ENCODE measurements at regions not wholly inside any gene's neighbourhood (a gene's known extent, or its start where the extent isn't known, plus 50 kb on each side); places are given as distances from the start of the nearest gene placed in this dataset.

DNA sequence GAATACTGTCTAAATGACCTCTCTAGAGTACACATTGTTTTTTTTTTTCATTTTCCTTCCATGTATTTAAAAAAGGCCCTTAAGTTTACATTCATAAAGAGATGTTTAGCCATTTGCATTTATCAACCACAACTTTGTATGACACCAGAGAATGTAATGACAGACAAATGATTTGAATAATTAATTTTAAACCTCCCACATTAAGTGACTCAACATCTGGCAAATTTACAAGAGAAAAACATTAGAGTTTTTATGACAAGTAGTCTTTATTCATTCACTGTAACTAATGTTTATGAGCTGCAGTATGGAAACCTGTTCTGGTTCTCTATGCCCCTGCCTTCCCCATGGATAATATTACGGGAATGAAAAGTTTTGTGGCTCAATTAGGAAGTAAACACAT is 1093.8 kb upstream of the CDH9 start:
- H3K27ac ChIP-seq (replicated peaks): no peak overlapping the region
- no peaks in the 10 kb centered on the region for H3K27me3 ChIP-seq (ENCODE audit: insufficient read depth, poor library complexity, severe bottlenecking)
- TF ChIP-seq POLR2AphosphoS5 (IDR thresholded peaks at IDR 0.05; ENCODE audit: low read depth) (no peak), GABPA (IDR thresholded peaks at IDR 0.05; ENCODE audit: low read depth) (no peak), SPI1 (IDR thresholded peaks at IDR 0.05; ENCODE audit: borderline replicate concordance, low read depth) (no peak)
- TF ChIP-seq, protein P1, sequence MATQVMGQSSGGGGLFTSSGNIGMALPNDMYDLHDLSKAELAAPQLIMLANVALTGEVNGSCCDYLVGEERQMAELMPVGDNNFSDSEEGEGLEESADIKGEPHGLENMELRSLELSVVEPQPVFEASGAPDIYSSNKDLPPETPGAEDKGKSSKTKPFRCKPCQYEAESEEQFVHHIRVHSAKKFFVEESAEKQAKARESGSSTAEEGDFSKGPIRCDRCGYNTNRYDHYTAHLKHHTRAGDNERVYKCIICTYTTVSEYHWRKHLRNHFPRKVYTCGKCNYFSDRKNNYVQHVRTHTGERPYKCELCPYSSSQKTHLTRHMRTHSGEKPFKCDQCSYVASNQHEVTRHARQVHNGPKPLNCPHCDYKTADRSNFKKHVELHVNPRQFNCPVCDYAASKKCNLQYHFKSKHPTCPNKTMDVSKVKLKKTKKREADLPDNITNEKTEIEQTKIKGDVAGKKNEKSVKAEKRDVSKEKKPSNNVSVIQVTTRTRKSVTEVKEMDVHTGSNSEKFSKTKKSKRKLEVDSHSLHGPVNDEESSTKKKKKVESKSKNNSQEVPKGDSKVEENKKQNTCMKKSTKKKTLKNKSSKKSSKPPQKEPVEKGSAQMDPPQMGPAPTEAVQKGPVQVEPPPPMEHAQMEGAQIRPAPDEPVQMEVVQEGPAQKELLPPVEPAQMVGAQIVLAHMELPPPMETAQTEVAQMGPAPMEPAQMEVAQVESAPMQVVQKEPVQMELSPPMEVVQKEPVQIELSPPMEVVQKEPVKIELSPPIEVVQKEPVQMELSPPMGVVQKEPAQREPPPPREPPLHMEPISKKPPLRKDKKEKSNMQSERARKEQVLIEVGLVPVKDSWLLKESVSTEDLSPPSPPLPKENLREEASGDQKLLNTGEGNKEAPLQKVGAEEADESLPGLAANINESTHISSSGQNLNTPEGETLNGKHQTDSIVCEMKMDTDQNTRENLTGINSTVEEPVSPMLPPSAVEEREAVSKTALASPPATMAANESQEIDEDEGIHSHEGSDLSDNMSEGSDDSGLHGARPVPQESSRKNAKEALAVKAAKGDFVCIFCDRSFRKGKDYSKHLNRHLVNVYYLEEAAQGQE (IDR thresholded peaks at IDR 0.05; ENCODE audit: insufficient replicate concordance, low read depth): no peak
- TF ChIP-seq, protein P2, sequence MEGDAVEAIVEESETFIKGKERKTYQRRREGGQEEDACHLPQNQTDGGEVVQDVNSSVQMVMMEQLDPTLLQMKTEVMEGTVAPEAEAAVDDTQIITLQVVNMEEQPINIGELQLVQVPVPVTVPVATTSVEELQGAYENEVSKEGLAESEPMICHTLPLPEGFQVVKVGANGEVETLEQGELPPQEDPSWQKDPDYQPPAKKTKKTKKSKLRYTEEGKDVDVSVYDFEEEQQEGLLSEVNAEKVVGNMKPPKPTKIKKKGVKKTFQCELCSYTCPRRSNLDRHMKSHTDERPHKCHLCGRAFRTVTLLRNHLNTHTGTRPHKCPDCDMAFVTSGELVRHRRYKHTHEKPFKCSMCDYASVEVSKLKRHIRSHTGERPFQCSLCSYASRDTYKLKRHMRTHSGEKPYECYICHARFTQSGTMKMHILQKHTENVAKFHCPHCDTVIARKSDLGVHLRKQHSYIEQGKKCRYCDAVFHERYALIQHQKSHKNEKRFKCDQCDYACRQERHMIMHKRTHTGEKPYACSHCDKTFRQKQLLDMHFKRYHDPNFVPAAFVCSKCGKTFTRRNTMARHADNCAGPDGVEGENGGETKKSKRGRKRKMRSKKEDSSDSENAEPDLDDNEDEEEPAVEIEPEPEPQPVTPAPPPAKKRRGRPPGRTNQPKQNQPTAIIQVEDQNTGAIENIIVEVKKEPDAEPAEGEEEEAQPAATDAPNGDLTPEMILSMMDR (IDR thresholded peaks at IDR 0.05; ENCODE audit: insufficient read depth, low read length): no peak
- H3K4me3 ChIP-seq (replicated peaks; ENCODE audit: insufficient read depth, low read length): no peak overlapping the region
- no peak for DNase-seq (ENCODE audit: low read depth in 1 of 2, low spot score in 1 of 2)

DNA sequence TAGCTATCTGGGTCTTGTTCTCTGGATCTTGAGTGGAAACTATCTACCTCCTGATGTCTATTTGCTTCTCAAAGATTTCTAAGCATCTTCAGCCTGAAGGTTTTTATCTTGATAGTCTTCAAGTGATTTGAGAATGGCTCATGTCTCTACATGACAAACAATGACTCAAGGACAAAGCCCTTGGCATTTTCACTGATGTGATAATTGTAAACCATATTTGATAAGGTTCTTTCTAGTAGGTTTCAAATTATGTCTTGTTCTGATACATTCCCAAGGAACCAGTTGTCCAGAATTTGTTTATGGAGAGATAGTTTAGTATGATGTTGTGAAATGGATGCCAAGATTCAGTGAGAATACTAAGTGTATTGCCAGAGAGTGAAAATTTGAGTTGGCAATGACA is 1079.3 kb upstream of the CDH9 start:
- no peak for TF ChIP-seq POLR2AphosphoS5 (IDR thresholded peaks at IDR 0.05; ENCODE audit: low read depth)
- TF ChIP-seq, protein P1 (IDR thresholded peaks at IDR 0.05; ENCODE audit: insufficient replicate concordance, low read depth): no peak
- no peak for TF ChIP-seq GABPA (IDR thresholded peaks at IDR 0.05; ENCODE audit: low read depth)
- TF ChIP-seq, protein P2 (IDR thresholded peaks at IDR 0.05; ENCODE audit: insufficient read depth, low read length): no peak
- no peak for TF ChIP-seq SPI1 (IDR thresholded peaks at IDR 0.05; ENCODE audit: borderline replicate concordance, low read depth)
- H3K27ac ChIP-seq (replicated peaks): no peak overlapping the region
- no peaks in the 10 kb centered on the region for H3K27me3 ChIP-seq (ENCODE audit: insufficient read depth, poor library complexity, severe bottlenecking)
- H3K4me3 ChIP-seq (replicated peaks; ENCODE audit: insufficient read depth, low read length): no peak overlapping the region
- DNase-seq (ENCODE audit: low read depth in 1 of 2, low spot score in 1 of 2): no peak

DNA sequence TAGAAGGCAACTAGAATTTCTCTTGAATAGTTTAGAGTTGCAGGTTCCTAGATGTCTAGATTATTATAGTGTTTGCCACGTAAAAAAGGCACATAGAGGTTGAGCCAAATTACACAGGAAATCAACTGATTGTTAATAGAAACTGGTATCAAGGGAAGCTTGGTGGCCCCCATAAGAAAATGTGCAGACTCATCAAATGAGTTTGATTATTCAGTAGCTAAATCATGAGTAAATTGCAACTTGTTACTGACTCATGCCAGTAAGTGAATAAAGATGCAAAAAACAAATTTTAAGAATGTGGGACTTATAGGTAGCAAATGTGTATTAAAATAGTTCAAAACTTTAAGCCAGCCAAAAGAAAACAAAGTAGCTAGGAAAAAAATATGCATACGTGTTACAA is 1078.9 kb upstream of the CDH9 start:
- TF ChIP-seq POLR2AphosphoS5 (IDR thresholded peaks at IDR 0.05; ENCODE audit: low read depth): no peak
- TF ChIP-seq, protein P1 (IDR thresholded peaks at IDR 0.05; ENCODE audit: insufficient replicate concordance, low read depth): no peak
- TF ChIP-seq, protein P2 (IDR thresholded peaks at IDR 0.05; ENCODE audit: insufficient read depth, low read length): no peak
- TF ChIP-seq GABPA (IDR thresholded peaks at IDR 0.05; ENCODE audit: low read depth): no peak
- TF ChIP-seq SPI1 (IDR thresholded peaks at IDR 0.05; ENCODE audit: borderline replicate concordance, low read depth): no peak
- no peak overlapping the region for H3K4me3 ChIP-seq (replicated peaks; ENCODE audit: insufficient read depth, low read length)

More for the DNA sequence above, 1078.9 kb upstream of the CDH9 start:
- no peaks in the 10 kb centered on the region for H3K27me3 ChIP-seq (ENCODE audit: insufficient read depth, poor library complexity, severe bottlenecking)
- DNase-seq (ENCODE audit: low read depth in 1 of 2, low spot score in 1 of 2): no peak
- no peak overlapping the region for H3K27ac ChIP-seq (replicated peaks)

Measured in HL-60 (cell line).